ENCODE measurements at regions not wholly inside any gene's neighbourhood (a gene's known extent, or its start where the extent isn't known, plus 50 kb on each side); places are given as distances from the start of the nearest gene placed in this dataset.

DNA sequence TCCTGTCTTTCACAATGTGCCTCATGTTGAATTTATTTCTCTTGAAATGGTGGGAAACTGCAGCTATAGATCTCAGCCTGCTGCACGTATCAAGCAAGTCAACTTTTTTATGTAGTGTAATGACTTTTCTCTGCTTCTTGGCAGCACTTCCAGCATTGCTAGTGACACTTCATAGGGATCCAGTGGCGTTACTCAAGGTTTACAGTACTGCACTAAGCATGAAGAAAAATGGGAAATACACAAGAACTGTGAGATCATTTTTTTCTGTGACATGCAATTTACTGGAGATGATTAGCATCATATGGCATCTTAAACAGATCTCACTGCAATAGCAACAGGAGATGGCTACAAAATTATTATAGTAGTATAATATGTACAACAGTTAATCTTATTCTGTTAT, 90.9 kb downstream of the POLR1F start:
- Histone ChIP-seq H4K91ac (ENCODE audit: low read depth, low read length) (no peak overlapping the region), H3K9me3 (ENCODE audit: insufficient read depth, low read depth, low read length) (no peaks in the 10 kb centered on the region), H2BK5ac (ENCODE audit: low read depth, low read length, poor library complexity) (no peak overlapping the region), H3K79me1 (ENCODE audit: low read length) (no peaks in the 10 kb centered on the region), H3K36me3 (ENCODE audit: control insufficient read depth in 1 of 2, insufficient read depth in 2 of 2, low read length in 2 of 2) (no peaks in the 10 kb centered on the region), H4K8ac (ENCODE audit: low read depth, low read length) (no peak overlapping the region), H3K79me2 (ENCODE audit: control insufficient read depth, insufficient read depth, low read length, poor library complexity) (no peaks in the 10 kb centered on the region), H3K4ac (ENCODE audit: low read depth, low read length) (no peak overlapping the region), H2BK12ac (ENCODE audit: low read length) (no peak overlapping the region), H3K4me3 (ENCODE audit: low read depth, low read length) (no peak overlapping the region), H3K9ac (ENCODE audit: low read length) (no peak overlapping the region), H2AFZ (ENCODE audit: insufficient read depth, low read length, poor library complexity) (no peak overlapping the region), H3K4me1 (ENCODE audit: control insufficient read depth in 1 of 2, insufficient read depth in 2 of 2, low read length in 2 of 2) (no peaks in the 10 kb centered on the region), H2AK5ac (ENCODE audit: low read length) (no peak overlapping the region), H3K27ac (ENCODE audit: low read depth, low read length) (no peak overlapping the region), H3K4me2 (ENCODE audit: low read length) (no peak overlapping the region), H2BK120ac (ENCODE audit: insufficient read depth, low read length, poor library complexity) (no peak overlapping the region), H3K14ac (ENCODE audit: low read length) (no peak overlapping the region), H3K18ac (ENCODE audit: low read length) (no peak overlapping the region), H3K23ac (ENCODE audit: low read length) (no peak overlapping the region), H4K12ac (ENCODE audit: low read depth, low read length) (no peak overlapping the region), H3K27me3 (ENCODE audit: insufficient read depth, low read length) (no peaks in the 10 kb centered on the region)
- no peak for DNase-seq
- WGBS (ENCODE audit: extremely low coverage, insufficient coverage, insufficient read length) = no CpG with 5 or more reads among the region's 2 CpGs

DNA sequence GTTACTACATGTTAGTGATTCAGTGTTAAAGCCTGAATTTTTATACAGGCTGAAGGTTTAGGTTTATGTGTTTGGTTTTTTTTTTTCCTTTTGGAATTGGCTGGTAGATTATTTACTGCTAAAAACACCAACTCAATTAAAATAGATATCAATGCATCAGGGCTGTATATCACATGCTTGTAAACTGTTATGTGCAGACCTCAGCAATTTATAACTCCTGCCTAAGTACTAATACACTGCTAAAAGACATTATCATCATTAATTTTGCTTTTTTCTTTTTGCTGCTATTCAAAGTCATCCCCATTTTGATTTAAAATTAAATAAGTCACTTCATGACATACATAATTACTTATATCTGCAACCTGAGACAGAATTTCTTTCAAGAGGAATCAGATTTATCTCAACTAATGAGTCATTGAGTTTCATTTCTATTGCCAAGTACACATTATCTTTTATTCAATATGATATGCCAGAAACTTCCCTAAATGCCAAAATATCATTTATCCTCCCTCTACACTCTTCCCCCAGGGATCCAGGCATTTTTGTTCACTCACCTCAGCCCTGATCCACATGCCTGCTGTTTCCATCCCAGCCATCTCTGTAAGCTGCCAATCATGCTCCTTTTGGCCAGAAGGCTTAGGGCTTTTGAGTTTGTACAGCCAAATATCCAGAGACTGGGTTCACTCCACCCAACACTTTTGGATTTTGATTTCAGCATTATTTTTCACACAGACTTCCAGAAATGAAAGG, 98.5 kb downstream of the POLR1F start:
- H3K4me1 ChIP-seq (ENCODE audit: control insufficient read depth in 1 of 2, insufficient read depth in 2 of 2, low read length in 2 of 2) = no peaks in the 10 kb centered on the region
- H3K27ac ChIP-seq (ENCODE audit: low read depth, low read length) = no peak overlapping the region
- H3K79me2 ChIP-seq (ENCODE audit: control insufficient read depth, insufficient read depth, low read length, poor library complexity) = no peaks in the 10 kb centered on the region
- H3K23ac ChIP-seq (ENCODE audit: low read length) = no peak overlapping the region
- H4K91ac ChIP-seq (ENCODE audit: low read depth, low read length) = no peak overlapping the region
- no peak overlapping the region for H3K4me3 ChIP-seq (ENCODE audit: low read depth, low read length)
- no peaks in the 10 kb centered on the region for H3K36me3 ChIP-seq (ENCODE audit: control insufficient read depth in 1 of 2, insufficient read depth in 2 of 2, low read length in 2 of 2)
- no peak overlapping the region for H3K18ac ChIP-seq (ENCODE audit: low read length)
- H3K4ac ChIP-seq (ENCODE audit: low read depth, low read length) = no peak overlapping the region
- H4K12ac ChIP-seq (ENCODE audit: low read depth, low read length) = no peak overlapping the region
- DNase-seq = no peak
- no peak overlapping the region for H2BK12ac ChIP-seq (ENCODE audit: low read length)
- no peak overlapping the region for H3K4me2 ChIP-seq (ENCODE audit: low read length)
- H4K8ac ChIP-seq (ENCODE audit: low read depth, low read length) = no peak overlapping the region
- no peak overlapping the region for H2AK5ac ChIP-seq (ENCODE audit: low read length)
- no peak overlapping the region for H2AFZ ChIP-seq (ENCODE audit: insufficient read depth, low read length, poor library complexity)
- no peak overlapping the region for H2BK5ac ChIP-seq (ENCODE audit: low read depth, low read length, poor library complexity)
- no peak overlapping the region for H2BK120ac ChIP-seq (ENCODE audit: insufficient read depth, low read length, poor library complexity)
- no peak overlapping the region for H3K14ac ChIP-seq (ENCODE audit: low read length)
- no peak overlapping the region for H3K9ac ChIP-seq (ENCODE audit: low read length)
- H3K9me3 ChIP-seq (ENCODE audit: insufficient read depth, low read depth, low read length) = no peaks in the 10 kb centered on the region
- H3K27me3 ChIP-seq (ENCODE audit: insufficient read depth, low read length) = no peaks in the 10 kb centered on the region
- no peaks in the 10 kb centered on the region for H3K79me1 ChIP-seq (ENCODE audit: low read length)

DNA sequence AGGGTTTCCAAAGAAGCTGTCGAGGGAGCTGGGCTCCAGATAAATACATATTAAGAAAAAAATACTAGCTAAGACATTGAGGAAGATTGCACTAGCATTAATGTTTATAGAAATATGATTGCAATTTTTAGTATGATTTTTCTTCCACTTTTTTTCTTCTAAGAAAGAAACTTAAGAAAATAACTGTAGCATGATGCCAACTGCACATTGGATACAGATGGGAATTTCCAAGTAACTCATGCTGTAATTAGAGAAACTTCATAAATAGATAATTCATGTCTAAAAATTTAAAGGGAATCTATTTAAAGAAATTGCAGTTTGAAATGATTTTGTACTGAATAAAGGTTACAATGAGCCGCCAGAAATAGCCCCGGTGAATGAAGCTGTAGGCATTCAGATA, 119.4 kb downstream of the POLR1F start:
- no peak overlapping the region for H2BK5ac ChIP-seq (ENCODE audit: low read depth, low read length, poor library complexity)
- no peak overlapping the region for H3K14ac ChIP-seq (ENCODE audit: low read length)
- no peak overlapping the region for H3K4ac ChIP-seq (ENCODE audit: low read depth, low read length)
- H2BK120ac ChIP-seq (ENCODE audit: insufficient read depth, low read length, poor library complexity) = no peak overlapping the region
- H3K9ac ChIP-seq (ENCODE audit: low read length) = no peak overlapping the region
- H2AFZ ChIP-seq (ENCODE audit: insufficient read depth, low read length, poor library complexity) = no peak overlapping the region
- H2AK5ac ChIP-seq (ENCODE audit: low read length) = no peak overlapping the region
- no peak overlapping the region for H4K12ac ChIP-seq (ENCODE audit: low read depth, low read length)
- no peak for DNase-seq
- no peaks in the 10 kb centered on the region for H3K79me2 ChIP-seq (ENCODE audit: control insufficient read depth, insufficient read depth, low read length, poor library complexity)
- no peaks in the 10 kb centered on the region for H3K36me3 ChIP-seq (ENCODE audit: control insufficient read depth in 1 of 2, insufficient read depth in 2 of 2, low read length in 2 of 2)
- no peak overlapping the region for H3K27ac ChIP-seq (ENCODE audit: low read depth, low read length)
- no peak overlapping the region for H2BK12ac ChIP-seq (ENCODE audit: low read length)
- no peaks in the 10 kb centered on the region for H3K4me1 ChIP-seq (ENCODE audit: control insufficient read depth in 1 of 2, insufficient read depth in 2 of 2, low read length in 2 of 2)
- no peak overlapping the region for H3K4me3 ChIP-seq (ENCODE audit: low read depth, low read length)
- no CpG with 5 or more reads among the region's 3 CpGs for WGBS (ENCODE audit: extremely low coverage, insufficient coverage, insufficient read length)
- H3K27me3 ChIP-seq (ENCODE audit: insufficient read depth, low read length) = no peaks in the 10 kb centered on the region
- H3K23ac ChIP-seq (ENCODE audit: low read length) = no peak overlapping the region
- no peaks in the 10 kb centered on the region for H3K9me3 ChIP-seq (ENCODE audit: insufficient read depth, low read depth, low read length)
- no peak overlapping the region for H3K4me2 ChIP-seq (ENCODE audit: low read length)
- no peaks in the 10 kb centered on the region for H3K79me1 ChIP-seq (ENCODE audit: low read length)
- no peak overlapping the region for H4K8ac ChIP-seq (ENCODE audit: low read depth, low read length)
- H3K18ac ChIP-seq (ENCODE audit: low read length) = no peak overlapping the region
- no peak overlapping the region for H4K91ac ChIP-seq (ENCODE audit: low read depth, low read length)

DNA sequence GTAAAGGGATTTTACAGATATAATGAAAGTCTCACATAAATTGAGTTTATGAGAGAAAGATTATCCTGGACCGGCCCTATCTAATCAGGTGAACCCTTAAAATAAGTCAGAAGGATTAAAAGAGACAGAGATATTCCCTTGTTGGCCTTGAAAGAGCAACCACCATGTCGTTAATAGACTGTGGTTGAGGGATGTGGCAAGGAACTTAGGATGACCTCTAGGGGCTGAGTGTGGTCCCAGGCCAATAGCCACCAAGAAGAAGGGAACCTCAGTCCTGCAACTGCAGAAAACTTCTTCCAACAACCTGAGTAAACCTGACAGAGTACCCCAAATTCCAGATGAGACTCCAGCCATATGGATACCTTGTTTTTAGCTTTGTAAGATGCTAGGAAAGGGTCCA, 121.5 kb downstream of the POLR1F start:
- Histone ChIP-seq H2AK5ac (ENCODE audit: low read length) (no peak overlapping the region), H3K4me1 (ENCODE audit: control insufficient read depth in 1 of 2, insufficient read depth in 2 of 2, low read length in 2 of 2) (no peaks in the 10 kb centered on the region), H3K36me3 (ENCODE audit: control insufficient read depth in 1 of 2, insufficient read depth in 2 of 2, low read length in 2 of 2) (no peaks in the 10 kb centered on the region), H3K9ac (ENCODE audit: low read length) (no peak overlapping the region), H2BK12ac (ENCODE audit: low read length) (no peak overlapping the region), H3K27ac (ENCODE audit: low read depth, low read length) (no peak overlapping the region), H3K4me2 (ENCODE audit: low read length) (no peak overlapping the region), H4K91ac (ENCODE audit: low read depth, low read length) (no peak overlapping the region), H2AFZ (ENCODE audit: insufficient read depth, low read length, poor library complexity) (no peak overlapping the region), H3K27me3 (ENCODE audit: insufficient read depth, low read length) (no peaks in the 10 kb centered on the region), H2BK5ac (ENCODE audit: low read depth, low read length, poor library complexity) (no peak overlapping the region), H3K79me1 (ENCODE audit: low read length) (no peaks in the 10 kb centered on the region), H3K9me3 (ENCODE audit: insufficient read depth, low read depth, low read length) (no peaks in the 10 kb centered on the region), H2BK120ac (ENCODE audit: insufficient read depth, low read length, poor library complexity) (no peak overlapping the region), H3K18ac (ENCODE audit: low read length) (no peak overlapping the region), H3K4ac (ENCODE audit: low read depth, low read length) (no peak overlapping the region), H4K12ac (ENCODE audit: low read depth, low read length) (no peak overlapping the region), H3K14ac (ENCODE audit: low read length) (no peak overlapping the region), H3K4me3 (ENCODE audit: low read depth, low read length) (no peak overlapping the region), H3K23ac (ENCODE audit: low read length) (no peak overlapping the region), H3K79me2 (ENCODE audit: control insufficient read depth, insufficient read depth, low read length, poor library complexity) (no peaks in the 10 kb centered on the region), H4K8ac (ENCODE audit: low read depth, low read length) (no peak overlapping the region)
- no CpG with 5 or more reads among the region's 2 CpGs for WGBS (ENCODE audit: extremely low coverage, insufficient coverage, insufficient read length)
- no peak for DNase-seq
